ENCODE measurements at regions not wholly inside any gene's neighbourhood (a gene's known extent, or its start where the extent isn't known, plus 50 kb on each side); places are given as distances from the start of the nearest gene placed in this dataset.

DNA sequence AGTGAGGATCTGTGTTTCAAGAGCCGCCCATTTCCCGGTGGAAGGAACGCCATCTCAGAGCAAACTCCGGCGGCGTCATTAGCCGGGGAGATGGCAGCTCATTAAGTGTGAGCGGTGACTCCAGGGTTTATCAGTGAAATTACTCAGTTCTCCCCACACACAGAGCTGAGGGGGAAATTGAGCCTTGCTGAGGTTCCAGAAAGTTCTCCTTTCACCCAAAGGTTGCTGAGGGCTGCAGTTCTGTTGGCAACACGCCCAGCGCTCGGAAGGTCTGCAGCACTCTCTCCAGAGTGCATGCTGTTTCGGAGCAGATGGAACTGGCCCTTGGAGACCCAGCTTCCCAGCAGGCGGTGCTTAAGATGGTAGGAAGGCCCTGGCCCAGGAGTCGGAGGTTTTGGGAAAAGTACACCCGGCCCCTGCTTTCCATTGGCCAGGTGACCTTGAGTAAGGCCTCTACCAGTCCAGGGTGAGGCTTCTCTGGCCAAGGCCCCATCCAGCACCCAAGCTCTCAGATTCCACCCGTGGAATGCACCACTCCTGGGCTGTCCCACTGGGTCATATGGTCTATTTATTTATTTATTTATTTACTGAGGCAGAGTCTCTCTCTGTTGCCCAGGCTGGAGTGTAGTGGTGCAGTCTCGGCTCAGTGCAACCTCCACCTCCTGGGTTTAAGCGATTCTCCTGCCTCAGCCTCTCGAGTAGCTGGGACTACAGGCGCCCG, 167.7 kb upstream of the CIBAR2 start:
- TF ChIP-seq, protein P1, sequence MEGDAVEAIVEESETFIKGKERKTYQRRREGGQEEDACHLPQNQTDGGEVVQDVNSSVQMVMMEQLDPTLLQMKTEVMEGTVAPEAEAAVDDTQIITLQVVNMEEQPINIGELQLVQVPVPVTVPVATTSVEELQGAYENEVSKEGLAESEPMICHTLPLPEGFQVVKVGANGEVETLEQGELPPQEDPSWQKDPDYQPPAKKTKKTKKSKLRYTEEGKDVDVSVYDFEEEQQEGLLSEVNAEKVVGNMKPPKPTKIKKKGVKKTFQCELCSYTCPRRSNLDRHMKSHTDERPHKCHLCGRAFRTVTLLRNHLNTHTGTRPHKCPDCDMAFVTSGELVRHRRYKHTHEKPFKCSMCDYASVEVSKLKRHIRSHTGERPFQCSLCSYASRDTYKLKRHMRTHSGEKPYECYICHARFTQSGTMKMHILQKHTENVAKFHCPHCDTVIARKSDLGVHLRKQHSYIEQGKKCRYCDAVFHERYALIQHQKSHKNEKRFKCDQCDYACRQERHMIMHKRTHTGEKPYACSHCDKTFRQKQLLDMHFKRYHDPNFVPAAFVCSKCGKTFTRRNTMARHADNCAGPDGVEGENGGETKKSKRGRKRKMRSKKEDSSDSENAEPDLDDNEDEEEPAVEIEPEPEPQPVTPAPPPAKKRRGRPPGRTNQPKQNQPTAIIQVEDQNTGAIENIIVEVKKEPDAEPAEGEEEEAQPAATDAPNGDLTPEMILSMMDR (IDR thresholded peaks at IDR 0.05; ENCODE audit: insufficient read depth, low read depth, low read length), result no peak
- no peak for TF ChIP-seq EZH2 (IDR thresholded peaks at IDR 0.05; ENCODE audit: insufficient read depth, low read length)
